GM12878 (cell line): ENCODE measurements at regions not wholly inside any gene's neighbourhood (a gene's known extent, or its start where the extent isn't known, plus 50 kb on each side); places are given as distances from the start of the nearest gene placed in this dataset.
A peak's percentile ranks its signal among the peaks of the same experiment; 100 is the strongest.

Experiments
- ATAC-seq: fragments of 200-7000 bp; cut with Tn5 transposase; 3 replicates; pipeline ENCODE4 v1.9.1; 2020; ENCODE audit warnings: mild to moderate bottlenecking, moderate library complexity
- BruUV-seq: library from RNA; stranded (reverse); fragments of 400-500 nt; replicated peaks from 2 replicates; lab custom pipeline; 2021; lab: Mats Ljungman, UMichigan
- CTCF ChIA-PET: fragments of 300-600 bp; sonication (Branson Sonifier 250); formaldehyde crosslinking; extraction: SDS; loops from one replicate; lab custom pipeline; 2021; ENCODE audit warnings: inconsistent platforms; lab: Yijun Ruan, JAX
- POLR2A ChIA-PET: fragments of 350-600 bp; formaldehyde crosslinking; extraction: SDS; loops from one replicate; lab custom pipeline; 2021; ENCODE audit warnings: inconsistent platforms; lab: Charles Lee
- RAD21 ChIA-PET: fragments of 300-600 bp; sonication (Branson Sonifier 250); formaldehyde crosslinking; loops from one replicate; lab custom pipeline; 2023; ENCODE audit warnings: antibody characterized with exemption; ENCODE audit not compliant: unreplicated experiment; lab: Charles Lee
- SMC1A ChIA-PET: fragments of 300-600 bp; sonication (Branson Sonifier 250); formaldehyde crosslinking; loops from one replicate; lab custom pipeline; 2023; ENCODE audit not compliant: unreplicated experiment, uncharacterized antibody; lab: Charles Lee
- DNase-seq: peaks from one replicate; pipeline ENCODE4 v3.0.0-alpha.2; 2011; ENCODE audit warnings: low read depth, low spot score
- FAIRE-seq: peaks from 3 replicates; lab custom pipeline; 2011; peaks lifted over from hg19 to GRCh38; lab: Jason Lieb, UNC
- H2AFZ ChIP-seq: 2 replicates; pipeline ENCODE4 v1.6.0; 2011; ENCODE audit warnings: low read depth, low read length, control low read depth; ENCODE audit not compliant: control insufficient read depth
- H3K27ac ChIP-seq: 2 replicates; pipeline ENCODE4 v1.5.1; 2011; ENCODE audit warnings: control low read depth; ENCODE audit not compliant: control insufficient read depth, insufficient read depth
- H3K27me3 ChIP-seq, 2 experiments: replicated peaks in 1 of 2; 2 replicates each; pipeline versions ENCODE4 v1.6.0 to v1.6.1; 2011; ENCODE audit warnings: low read length in 1 of 2; ENCODE audit not compliant: control insufficient read depth in 2 of 2, insufficient read depth in 2 of 2
- H3K36me3 ChIP-seq, 2 experiments: 2 replicates each; pipeline ENCODE4 v1.5.1; 2011; ENCODE audit warnings: low read length in 1 of 2; ENCODE audit not compliant: control insufficient read depth in 2 of 2, insufficient read depth in 2 of 2
- H3K4me1 ChIP-seq: 2 replicates; pipeline ENCODE4 v1.6.1; 2011; ENCODE audit warnings: mild to moderate bottlenecking, low read length, moderate library complexity, mixed read lengths; ENCODE audit not compliant: control insufficient read depth, insufficient read depth
- H3K4me2 ChIP-seq: 2 replicates; pipeline ENCODE4 v1.6.0; 2011; ENCODE audit warnings: control low read depth; ENCODE audit not compliant: control insufficient read depth, insufficient read depth
- H3K4me3 ChIP-seq: fragments of 200-600 bp; sonication (generic); 2 replicates; pipeline ENCODE4 v1.5.1; 2016
- H3K79me2 ChIP-seq: 2 replicates; pipeline ENCODE4 v1.6.0; 2011; ENCODE audit warnings: low read length; ENCODE audit not compliant: control insufficient read depth, insufficient read depth
- H3K9ac ChIP-seq: 2 replicates; pipeline ENCODE4 v1.8.0; 2011; ENCODE audit warnings: low read length, control low read depth, mixed read lengths; ENCODE audit not compliant: control insufficient read depth, insufficient read depth
- H3K9me3 ChIP-seq: replicated peaks from 3 replicates; pipeline ENCODE4 v1.5.1; 2011; ENCODE audit warnings: mild to moderate bottlenecking, low read length; ENCODE audit not compliant: control insufficient read depth, insufficient read depth
- H4K20me1 ChIP-seq: 2 replicates; pipeline ENCODE4 v1.6.0; 2011; ENCODE audit not compliant: control insufficient read depth, insufficient read depth
- ATF7 ChIP-seq: fragments of 450-650 bp; IDR thresholded peaks from 2 replicates; pipeline ENCODE4 v1.6.1; 2016; ENCODE audit warnings: low read depth, mild to moderate bottlenecking
- BMI1 ChIP-seq: fragments of 450-650 bp; IDR thresholded peaks from 2 replicates; pipeline ENCODE4 v1.6.1; 2016; ENCODE audit warnings: mild to moderate bottlenecking, moderate library complexity, borderline replicate concordance
- CBX3 ChIP-seq: fragments of 200-600 bp; sonication (generic); IDR thresholded peaks from 2 replicates; pipeline ENCODE4 v1.6.1; 2016; ENCODE audit warnings: low read depth, borderline replicate concordance
- CHD4 ChIP-seq: fragments of 200-600 bp; sonication (generic); IDR thresholded peaks from 2 replicates; pipeline ENCODE4 v1.6.1; 2016; ENCODE audit warnings: mild to moderate bottlenecking
- DPF2 ChIP-seq: fragments of 450-650 bp; IDR thresholded peaks from 2 replicates; pipeline ENCODE4 v1.6.1; 2017; ENCODE audit warnings: mild to moderate bottlenecking
- FOXK2 ChIP-seq: fragments of 450-650 bp; IDR thresholded peaks from 2 replicates; pipeline ENCODE4 v1.6.1; 2017; ENCODE audit warnings: mild to moderate bottlenecking, moderate library complexity
- HCFC1 ChIP-seq: fragments of 150-350 bp; IDR thresholded peaks from 2 replicates; pipeline ENCODE4 v1.6.1; 2014; ENCODE audit warnings: low read length
- JUND ChIP-seq: IDR thresholded peaks from 2 replicates; pipeline ENCODE4 v1.6.1; 2012; ENCODE audit warnings: low read depth, mild to moderate bottlenecking, low read length, improper control_type of control experiment, moderate library complexity
- MTA3 ChIP-seq: IDR thresholded peaks from 2 replicates; pipeline ENCODE4 v1.6.1; 2012; ENCODE audit warnings: low read length, inconsistent platforms, borderline replicate concordance
- NFXL1 ChIP-seq: fragments of 450-650 bp; IDR thresholded peaks from 2 replicates; pipeline ENCODE4 v1.6.1; 2017; ENCODE audit warnings: antibody characterized with exemption, mild to moderate bottlenecking, borderline replicate concordance
- RAD21 ChIP-seq: IDR thresholded peaks from 2 replicates; pipeline ENCODE4 v1.6.1; 2011; ENCODE audit warnings: mild to moderate bottlenecking, low read depth, low read length, moderate library complexity; ENCODE audit not compliant: insufficient read depth
- SREBF2 ChIP-seq: IDR thresholded peaks from 2 replicates; pipeline ENCODE4 v1.6.1; 2012; ENCODE audit warnings: mild to moderate bottlenecking, low read length
- TCF3 ChIP-seq: IDR thresholded peaks from 2 replicates; pipeline ENCODE4 v1.6.1; 2012; ENCODE audit warnings: low read depth, mild to moderate bottlenecking, low read length, borderline replicate concordance; ENCODE audit not compliant: insufficient read depth
- ZNF622 ChIP-seq: fragments of 450-650 bp; IDR thresholded peaks from 2 replicates; pipeline ENCODE4 v1.6.1; 2017; ENCODE audit warnings: mild to moderate bottlenecking, inconsistent platforms
- WGBS: methylation state at CpG from one replicate; pipeline ENCODE4 v1.1.6; 2016; ENCODE audit warnings: low lambda C conversion rate; ENCODE audit not compliant: insufficient replicate concordance, insufficient coverage; ENCODE audit errors: missing lambda C conversion rate; 5-methylcytosine and 5-hydroxymethylcytosine counted together
- in situ Hi-C: fragments of 300-500 bp; cut with MboI; formaldehyde crosslinking; loops from 9 replicates; pipeline ENCODE4 v1.14.3; 2018; ENCODE audit warnings: mixed read lengths
- intact Hi-C: fragments of 100-400 bp; cut with micrococcal nuclease; formaldehyde crosslinking; loops from one replicate; pipeline ENCODE4 v1.14.2; 2022; ENCODE audit not compliant: unreplicated experiment
- TF ChIP-seq, protein P1 (sequence below), 3 experiments: IDR thresholded peaks in 2 of 3; conservative IDR thresholded peaks in 1 of 3; 2 replicates each; pipeline ENCODE4 v1.5.1; 2011; ENCODE audit warnings: low read depth in 3 of 3, low read length in 3 of 3, mild to moderate bottlenecking in 3 of 3, control low read depth in 2 of 3, moderate library complexity in 2 of 3, inconsistent platforms in 1 of 3, mixed read lengths in 1 of 3; ENCODE audit not compliant: control insufficient read depth in 2 of 3, insufficient read depth in 1 of 3; ENCODE audit errors: extremely low read depth in 1 of 3

GRCh38 chr9:99336005-99336404 lies 113.9 kb downstream of the SEC61B start:
- no TSS peak for BruUV-seq
- DNase-seq (no peak), FAIRE-seq (no peak), ATAC-seq (peak; percentile 68)
- no peak overlapping the region for H2AFZ ChIP-seq
- no peak overlapping the region for H3K4me2 ChIP-seq
- no peaks in the 10 kb centered on the region for H3K36me3 ChIP-seq
- H3K9ac ChIP-seq, result no peak overlapping the region
- WGBS, result 19% methylated on average over 3 of the region's 3 CpGs
- no peaks in the 10 kb centered on the region for H4K20me1 ChIP-seq
- H3K4me1 ChIP-seq, result no peaks in the 10 kb centered on the region
- H3K27me3 ChIP-seq, result no peaks in the 10 kb centered on the region
- no peak overlapping the region for H3K27ac ChIP-seq
- 0 out of 2 replicates have a peak, but pooled peaks have one; percentile 18 for TF ChIP-seq RAD21
- TF ChIP-seq, protein P1, sequence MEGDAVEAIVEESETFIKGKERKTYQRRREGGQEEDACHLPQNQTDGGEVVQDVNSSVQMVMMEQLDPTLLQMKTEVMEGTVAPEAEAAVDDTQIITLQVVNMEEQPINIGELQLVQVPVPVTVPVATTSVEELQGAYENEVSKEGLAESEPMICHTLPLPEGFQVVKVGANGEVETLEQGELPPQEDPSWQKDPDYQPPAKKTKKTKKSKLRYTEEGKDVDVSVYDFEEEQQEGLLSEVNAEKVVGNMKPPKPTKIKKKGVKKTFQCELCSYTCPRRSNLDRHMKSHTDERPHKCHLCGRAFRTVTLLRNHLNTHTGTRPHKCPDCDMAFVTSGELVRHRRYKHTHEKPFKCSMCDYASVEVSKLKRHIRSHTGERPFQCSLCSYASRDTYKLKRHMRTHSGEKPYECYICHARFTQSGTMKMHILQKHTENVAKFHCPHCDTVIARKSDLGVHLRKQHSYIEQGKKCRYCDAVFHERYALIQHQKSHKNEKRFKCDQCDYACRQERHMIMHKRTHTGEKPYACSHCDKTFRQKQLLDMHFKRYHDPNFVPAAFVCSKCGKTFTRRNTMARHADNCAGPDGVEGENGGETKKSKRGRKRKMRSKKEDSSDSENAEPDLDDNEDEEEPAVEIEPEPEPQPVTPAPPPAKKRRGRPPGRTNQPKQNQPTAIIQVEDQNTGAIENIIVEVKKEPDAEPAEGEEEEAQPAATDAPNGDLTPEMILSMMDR (IDR thresholded peaks at IDR 0.05 in 2 of 3, conservative IDR thresholded peaks at IDR 0.05 in 1 of 3; ENCODE audit: control insufficient read depth in 2 of 3, extremely low read depth in 1 of 3, insufficient read depth in 1 of 3, low read depth in 3 of 3, low read length in 3 of 3), result peak in 1 of 3 experiments; percentile 4; a peak in 1 of 6 replicates
- TF ChIP-seq DPF2, result no peak
- in situ Hi-C loops (no loop called here), intact Hi-C loops (no loop called here)
- ChIA-PET SMC1A (interaction anchor here (0.7 to 3.0 kb wide), 11 partner anchors 11 to 687 kb away, joined by 3 to 11 read pairs (median 3); no protein-coding TSS in a partner anchor), CTCF (interaction anchor here (0.9 to 3.8 kb wide), 2 partner anchors 104 to 173 kb away, joined by 3 to 15 read pairs; no protein-coding TSS in a partner anchor), RAD21 (interaction anchor here (0.9 to 1.6 kb wide), 6 partner anchors 14 to 179 kb away, joined by 3 to 7 read pairs (median 4); no protein-coding TSS in a partner anchor), POLR2A (interaction anchor here (1.0 kb wide), 1 partner anchor 47 kb away, joined by 3 read pairs; no protein-coding TSS in a partner anchor)
- no peaks in the 10 kb centered on the region for H3K9me3 ChIP-seq
- H3K4me3 ChIP-seq, result no peak overlapping the region
- H3K79me2 ChIP-seq, result no peaks in the 10 kb centered on the region

DNA sequence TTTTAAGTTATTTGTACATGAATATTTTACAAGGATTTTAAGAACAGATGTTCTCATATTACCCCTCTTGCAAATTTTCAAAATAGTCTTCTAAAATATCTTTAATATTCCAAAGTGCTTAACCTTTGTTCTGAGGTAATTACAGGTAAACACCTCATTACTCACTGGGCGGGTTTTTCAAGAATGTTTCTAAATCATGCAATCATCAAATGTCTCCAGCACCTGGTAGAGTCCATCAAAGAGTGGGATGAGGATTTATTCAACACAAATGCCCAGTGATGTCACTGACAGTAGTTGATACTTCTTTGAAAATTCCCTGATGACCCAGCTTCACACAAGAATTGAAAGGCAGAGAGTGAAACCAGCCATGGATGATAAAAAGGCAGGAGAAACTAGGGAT lies 114.4 kb downstream of the SEC61B start:
- ChIA-PET POLR2A (no interaction called here), SMC1A (interaction anchor here (1.0 to 3.0 kb wide), 10 partner anchors 11 to 686 kb away, joined by 3 to 11 read pairs (median 4); no protein-coding TSS in a partner anchor), RAD21 (interaction anchor here (1.3 kb wide), 1 partner anchor 105 kb away, joined by 3 read pairs; no protein-coding TSS in a partner anchor), CTCF (interaction anchor here (1.5 kb wide), 1 partner anchor 9 kb away, joined by 3 read pairs; no protein-coding TSS in a partner anchor)
- no peak for ATAC-seq
- no peak overlapping the region for H3K4me3 ChIP-seq
- no peak for DNase-seq
- no peak overlapping the region for H3K27ac ChIP-seq
- H3K4me2 ChIP-seq, result no peak overlapping the region
- H3K9ac ChIP-seq, result no peak overlapping the region
- H3K9me3 ChIP-seq, result no peaks in the 10 kb centered on the region
- 35% methylated on average over 1 of the region's 1 CpG for WGBS
- no peaks in the 10 kb centered on the region for H3K4me1 ChIP-seq
- H3K27me3 ChIP-seq, result no peaks in the 10 kb centered on the region
- H2AFZ ChIP-seq, result no peak overlapping the region
- H3K79me2 ChIP-seq, result no peaks in the 10 kb centered on the region
- no peaks in the 10 kb centered on the region for H3K36me3 ChIP-seq
- no peak for FAIRE-seq
- BruUV-seq, result no TSS peak
- intact Hi-C loops, result no loop called here
- in situ Hi-C loops, result no loop called here
- H4K20me1 ChIP-seq, result no peaks in the 10 kb centered on the region
- TF ChIP-seq ZNF622 (no peak), NFXL1 (no peak), TCF3 (no peak), CHD4 (no peak), FOXK2 (no peak), SREBF2 (no peak), MTA3 (no peak), HCFC1 (no peak), BMI1 (no peak), CBX3 (no peak), JUND (no peak), ATF7 (no peak)
